OCI-LY1 (cell line): ENCODE measurements at regions not wholly inside any gene's neighbourhood (a gene's known extent, or its start where the extent isn't known, plus 50 kb on each side); places are given as distances from the start of the nearest gene placed in this dataset.
"Not testable (repeated sequence)": the region's sequence is repeated elsewhere in the genome, so short reads cannot be mapped to it uniquely, and the experiment has no call there.

Experiments used
- H2AFZ ChIP-seq: fragments of 200-600 bp; sonication (generic), shearing (Covaris generic); 2 replicates; pipeline ENCODE4 v1.6.0; 2014; ENCODE audit warnings: antibody characterized with exemption, mild to moderate bottlenecking, low read length
- H3F3A ChIP-seq: fragments of 200-600 bp; sonication (generic), shearing (Covaris generic); 2 replicates; pipeline ENCODE4 v1.6.0; 2014; ENCODE audit warnings: mild to moderate bottlenecking, antibody characterized with exemption, low read length, moderate library complexity; ENCODE audit not compliant: insufficient read depth
- H3K27ac ChIP-seq: fragments of 200-600 bp; sonication (generic); 2 replicates; pipeline ENCODE4 v1.5.1; 2014; ENCODE audit warnings: low read length, mixed run types, mild to moderate bottlenecking, low read depth; ENCODE audit not compliant: poor library complexity, severe bottlenecking
- H3K27me3 ChIP-seq: fragments of 200-600 bp; sonication (generic); 2 replicates; pipeline ENCODE4 v1.6.0; 2014; ENCODE audit warnings: antibody characterized with exemption, mild to moderate bottlenecking, low read length, moderate library complexity; ENCODE audit not compliant: insufficient read depth
- H3K36me3 ChIP-seq: fragments of 200-600 bp; sonication (generic); 2 replicates; pipeline ENCODE4 v1.6.1; 2014; ENCODE audit warnings: mild to moderate bottlenecking, antibody characterized with exemption, low read length, moderate library complexity, mixed read lengths; ENCODE audit not compliant: insufficient read depth
- H3K4me1 ChIP-seq: fragments of 200-600 bp; sonication (generic); 2 replicates; pipeline ENCODE4 v1.5.1; 2014; ENCODE audit warnings: mild to moderate bottlenecking, low read length, moderate library complexity; ENCODE audit not compliant: insufficient read depth, severe bottlenecking
- H3K4me2 ChIP-seq: fragments of 200-600 bp; sonication (generic), shearing (Covaris generic); 2 replicates; pipeline ENCODE4 v1.6.1; 2014; ENCODE audit warnings: low read length
- H3K4me3 ChIP-seq: fragments of 200-600 bp; sonication (generic); 2 replicates; pipeline ENCODE4 v1.5.1; 2014; ENCODE audit warnings: low read length, low read depth, mild to moderate bottlenecking, mixed read lengths; ENCODE audit not compliant: poor library complexity, severe bottlenecking
- H3K79me2 ChIP-seq: fragments of 200-600 bp; shearing (Covaris generic); 2 replicates; pipeline ENCODE4 v1.6.1; 2016; ENCODE audit warnings: mixed run types, low read length, mixed read lengths; ENCODE audit not compliant: insufficient read depth
- H3K9ac ChIP-seq: fragments of 200-600 bp; sonication (generic), shearing (Covaris generic); 2 replicates; pipeline ENCODE4 v1.6.1; 2014; ENCODE audit warnings: mild to moderate bottlenecking, low read length, mixed read lengths
- H3K9me2 ChIP-seq: fragments of 200-600 bp; sonication (generic), shearing (Covaris generic); 2 replicates; pipeline ENCODE4 v1.6.1; 2014; ENCODE audit warnings: low read depth, mild to moderate bottlenecking, low read length, mixed read lengths
- H3K9me3 ChIP-seq: fragments of 200-600 bp; shearing (Covaris generic); 2 replicates; pipeline ENCODE4 v1.6.1; 2014; ENCODE audit warnings: low read length, mixed read lengths
- H4K20me1 ChIP-seq: fragments of 200-600 bp; sonication (generic), shearing (Covaris generic); 2 replicates; pipeline ENCODE4 v1.6.0; 2016; ENCODE audit warnings: mild to moderate bottlenecking, low read length; ENCODE audit not compliant: insufficient read depth
- CTCF ChIP-seq: fragments of 200-600 bp; sonication (generic), shearing (Covaris generic); IDR thresholded peaks from 2 replicates; pipeline ENCODE4 v1.5.1; 2017; ENCODE audit warnings: mild to moderate bottlenecking, antibody characterized with exemption, low read length, moderate library complexity, mixed read lengths
- EZH2 ChIP-seq: fragments of 200-600 bp; sonication (generic), shearing (Covaris generic); IDR thresholded peaks from 2 replicates; pipeline ENCODE4 v1.8.0; 2017; ENCODE audit warnings: borderline replicate concordance, mixed run types, mild to moderate bottlenecking, antibody characterized with exemption, low read length, moderate library complexity, mixed read lengths

- Histone ChIP-seq H3K36me3 (no peaks in the 10 kb centered on the region), H3K79me2 (no peaks in the 10 kb centered on the region), H3K4me1 (peaks cover 60% of the 10 kb centered on the region), H3K9me3 (no peaks in the 10 kb centered on the region), H3F3A (no peaks in the 10 kb centered on the region; the same call in 1 of the 2 replicates), H3K9me2 (no peaks in the 10 kb centered on the region), H4K20me1 (no peaks in the 10 kb centered on the region), H3K4me2 (no peak overlapping the region), H2AFZ (no peak overlapping the region), H3K27me3 (no peaks in the 10 kb centered on the region), H3K9ac (no peak overlapping the region), H3K4me3 (no peak overlapping the region), H3K27ac (peak overlapping the region; percentile 59)
- TF ChIP-seq EZH2 (no peak), CTCF (no peak)
Observed at GRCh38 chr20:5680192-5680591, 69.4 kb upstream of the GPCPD1 start.

GRCh38 chr20:5678777-5679176 lies 68.0 kb upstream of the GPCPD1 start:
- Histone ChIP-seq H3F3A (peaks cover 5% of the 10 kb centered on the region; the same call in 1 of the 2 replicates), H3K9ac (no peak overlapping the region; the same call in 1 of the 2 replicates), H3K4me2 (no peak overlapping the region), H2AFZ (peak overlapping the region; percentile 23; the same call in 1 of the 2 replicates), H3K4me1 (peaks cover 73% of the 10 kb centered on the region), H3K4me3 (no peak overlapping the region), H3K9me2 (no peaks in the 10 kb centered on the region), H3K27ac (peak overlapping the region; percentile 59), H3K27me3 (no peaks in the 10 kb centered on the region), H3K79me2 (no peaks in the 10 kb centered on the region), H3K9me3 (no peaks in the 10 kb centered on the region), H4K20me1 (no peaks in the 10 kb centered on the region), H3K36me3 (no peaks in the 10 kb centered on the region)
- TF ChIP-seq CTCF (no peak), EZH2 (no peak)

- H3K27ac ChIP-seq, result peak overlapping the region; percentile 59
- not testable (repeated sequence) for H3K79me2 ChIP-seq, H4K20me1 ChIP-seq, H2AFZ ChIP-seq, H3K9ac ChIP-seq, H3K27me3 ChIP-seq, H3K36me3 ChIP-seq, H3K9me2 ChIP-seq, H3K4me2 ChIP-seq, H3K4me3 ChIP-seq, H3K9me3 ChIP-seq
- H3F3A ChIP-seq, result peaks cover 13% of the 10 kb centered on the region; the same call in 1 of the 2 replicates
- peaks cover 81% of the 10 kb centered on the region for H3K4me1 ChIP-seq
Observed at GRCh38 chr20:5677944-5678343, 67.1 kb upstream of the GPCPD1 start.

- H3F3A ChIP-seq, result peaks cover 13% of the 10 kb centered on the region; the same call in 1 of the 2 replicates
- H3K27ac ChIP-seq, result peak overlapping the region; percentile 59
- no peak overlapping the region for H3K9ac ChIP-seq
- H2AFZ ChIP-seq, result no peak overlapping the region
- no peak for TF ChIP-seq CTCF
- no peak for TF ChIP-seq EZH2
- H3K4me2 ChIP-seq, result no peak overlapping the region
- no peaks in the 10 kb centered on the region for H4K20me1 ChIP-seq
- peaks cover 81% of the 10 kb centered on the region for H3K4me1 ChIP-seq
- H3K9me3 ChIP-seq, result no peaks in the 10 kb centered on the region
- no peak overlapping the region for H3K4me3 ChIP-seq
- no peaks in the 10 kb centered on the region for H3K9me2 ChIP-seq
- H3K27me3 ChIP-seq, result no peaks in the 10 kb centered on the region
- no peaks in the 10 kb centered on the region for H3K79me2 ChIP-seq
- no peaks in the 10 kb centered on the region for H3K36me3 ChIP-seq
Observed at GRCh38 chr20:5677389-5677788, 66.6 kb upstream of the GPCPD1 start.
